Right ventricle myocardium superior (tissue), 1 donor: ENCODE measurements at regions not wholly inside any gene's neighbourhood (a gene's known extent, or its start where the extent isn't known, plus 50 kb on each side); places are given as distances from the start of the nearest gene placed in this dataset.

Experiments used
- ATAC-seq: fragments of 200-7000 bp; cut with Tn5 transposase; one replicate; pipeline ENCODE4 v1.9.1; 2020; ENCODE audit warnings: mild to moderate bottlenecking; ENCODE audit not compliant: poor library complexity
- DNase-seq: peaks from one replicate; pipeline ENCODE4 v3.0.0-alpha.2; 2020
- intact Hi-C: fragments of 100-400 bp; cut with DNase I; formaldehyde crosslinking; loops from one replicate; pipeline ENCODE4 v1.11.2; 2022
- donor health status: DM: no; HTN: yes; CAD: no; lungs with severe emphysema.

GRCh38 chr14:61889914-61890351 lies 127.7 kb downstream of the SNAPC1 start:
- intact Hi-C loops: loop anchor here (10.0 kb wide), 1 partner anchor 235 kb away; no protein-coding TSS in a partner anchor
- DNase-seq (no peak), ATAC-seq (no peak)

GRCh38 chr14:61891170-61891569 lies 128.9 kb downstream of the SNAPC1 start:
- intact Hi-C loops: loop anchor here (10.0 kb wide), 1 partner anchor 234 kb away; no protein-coding TSS in a partner anchor
- no peak for ATAC-seq
- DNase-seq: no peak

DNA sequence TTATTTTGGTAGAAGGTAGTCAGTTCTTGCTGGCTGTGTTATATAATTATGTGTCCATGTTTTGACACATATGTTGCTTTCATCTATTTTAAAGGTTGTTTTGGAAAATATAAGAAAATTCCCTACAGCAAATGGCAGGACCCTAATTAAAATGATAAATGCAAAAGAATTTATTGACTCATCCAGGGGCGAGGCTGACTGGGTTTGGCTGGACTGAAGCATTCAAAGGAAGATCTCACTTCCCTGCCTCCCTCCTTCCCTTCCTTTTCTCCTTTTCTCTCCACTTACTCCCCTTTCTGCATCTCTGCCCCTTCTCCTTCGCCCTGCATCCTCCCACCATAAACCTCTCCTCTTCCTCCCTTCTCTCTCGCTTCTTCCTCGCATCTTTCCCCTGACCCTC lies 129.6 kb downstream of the SNAPC1 start:
- DNase-seq (no peak), ATAC-seq (no peak)
- intact Hi-C loops: loop anchor here (10.0 kb wide), 1 partner anchor 233 kb away; no protein-coding TSS in a partner anchor

DNA sequence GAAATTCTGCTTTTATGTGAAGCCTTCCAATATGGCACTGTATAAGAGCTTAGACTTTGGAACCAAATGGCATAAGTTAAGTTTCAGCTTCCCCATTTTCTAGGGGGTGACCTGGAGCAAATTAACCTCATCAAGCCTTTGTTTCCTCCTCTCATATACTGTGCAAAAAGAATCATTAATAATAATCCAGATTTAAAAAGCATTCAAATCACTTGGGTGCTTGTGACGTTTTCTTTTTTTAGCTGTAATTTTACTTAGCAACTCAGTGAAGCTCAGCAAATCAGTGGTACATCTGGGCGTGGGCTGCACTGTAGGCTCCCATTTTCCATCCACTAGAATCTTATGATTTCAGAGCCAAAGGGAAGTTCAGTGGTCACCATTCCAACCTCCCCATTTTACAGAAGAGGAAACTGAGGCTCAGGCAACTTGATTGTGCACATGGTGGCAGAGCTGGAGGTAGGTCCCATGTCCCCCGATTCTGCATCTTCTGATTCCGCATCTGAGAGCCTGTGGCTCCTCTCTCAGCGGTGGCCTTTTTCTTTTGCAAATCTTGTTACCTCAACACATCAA lies 131.2 kb downstream of the SNAPC1 start:
- DNase-seq (no peak), ATAC-seq (no peak)
- intact Hi-C loops: loop anchor here (10.0 kb wide), 1 partner anchor 231 kb away; no protein-coding TSS in a partner anchor

GRCh38 chr14:61894452-61895077 lies 132.3 kb downstream of the SNAPC1 start:
- intact Hi-C loops: loop anchor here (10.0 kb wide), 1 partner anchor 230 kb away; no protein-coding TSS in a partner anchor
- ATAC-seq (peak; percentile 69), DNase-seq (peak; percentile 56)

GRCh38 chr14:61897300-61897699 lies 135.1 kb downstream of the SNAPC1 start:
- DNase-seq (no peak), ATAC-seq (no peak)
- intact Hi-C loops: loop anchor here (10.0 kb wide), 1 partner anchor 228 kb away; no protein-coding TSS in a partner anchor

GRCh38 chr14:61898568-61898967 lies 136.3 kb downstream of the SNAPC1 start:
- DNase-seq (no peak), ATAC-seq (no peak)
- intact Hi-C loops: loop anchor here (10.0 kb wide), 1 partner anchor 226 kb away; no protein-coding TSS in a partner anchor

DNA sequence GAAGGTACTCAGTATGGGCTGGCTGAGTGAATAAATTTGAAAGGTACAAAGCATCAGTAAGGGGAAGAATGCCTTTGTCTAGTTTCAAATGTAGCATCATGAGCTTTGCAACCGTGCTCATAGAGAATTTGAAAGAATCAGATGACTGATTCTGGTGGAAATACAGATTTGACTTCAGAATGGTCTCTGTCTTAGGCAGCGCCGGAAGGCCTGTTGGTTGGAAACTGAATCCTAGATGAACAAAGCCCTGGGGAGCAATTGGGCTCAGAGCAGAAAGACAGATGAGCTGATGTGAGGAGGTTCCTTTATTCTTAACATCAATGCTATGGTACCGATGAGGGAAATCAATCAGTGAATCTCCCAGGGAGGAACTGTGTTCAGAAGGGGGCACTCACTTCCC lies 137.3 kb downstream of the SNAPC1 start:
- no peak for ATAC-seq
- DNase-seq: no peak
- intact Hi-C loops: loop anchor here (10.0 kb wide), 1 partner anchor 225 kb away; no protein-coding TSS in a partner anchor

DNA sequence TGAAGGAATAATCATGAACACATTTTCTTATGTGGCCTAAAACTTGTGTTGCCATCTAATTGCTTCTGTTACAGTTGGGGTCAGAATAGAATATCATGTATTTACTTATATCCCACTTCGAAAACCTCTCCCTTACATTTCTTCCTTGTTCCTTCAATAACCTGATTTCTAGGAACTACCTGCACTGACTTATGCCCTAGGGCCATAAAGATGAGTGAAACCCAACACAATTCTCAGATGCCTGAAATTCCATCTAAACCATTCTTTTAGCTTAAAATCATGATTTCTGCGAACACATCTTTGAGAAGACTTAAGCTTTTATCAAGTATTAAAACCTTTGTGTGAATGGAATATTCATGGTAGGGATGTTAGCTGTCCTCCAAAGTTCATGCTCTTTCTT lies 142.7 kb downstream of the SNAPC1 start:
- no peak for ATAC-seq
- intact Hi-C loops: no loop called here
- DNase-seq: no peak

DNA sequence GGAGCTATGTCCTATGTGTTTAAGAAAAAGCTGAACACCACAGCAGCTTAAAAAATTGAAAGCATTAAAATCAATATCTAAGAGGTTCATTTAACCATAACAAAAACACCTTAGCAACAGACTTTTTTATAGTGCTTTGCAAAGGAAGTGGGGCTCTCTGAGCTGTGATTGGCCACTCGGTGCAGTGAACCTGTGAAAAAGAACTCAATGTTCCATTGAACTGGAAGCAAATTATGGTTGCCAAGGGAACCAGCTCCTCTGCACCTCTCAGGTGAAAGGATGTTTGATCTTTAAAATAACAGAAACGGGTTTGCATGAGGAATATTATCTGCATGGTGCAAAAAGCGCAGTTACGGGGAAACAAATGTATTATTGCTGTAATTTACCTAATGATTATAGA lies 149.4 kb downstream of the SNAPC1 start:
- DNase-seq: no peak
- no peak for ATAC-seq
- intact Hi-C loops: no loop called here

DNA sequence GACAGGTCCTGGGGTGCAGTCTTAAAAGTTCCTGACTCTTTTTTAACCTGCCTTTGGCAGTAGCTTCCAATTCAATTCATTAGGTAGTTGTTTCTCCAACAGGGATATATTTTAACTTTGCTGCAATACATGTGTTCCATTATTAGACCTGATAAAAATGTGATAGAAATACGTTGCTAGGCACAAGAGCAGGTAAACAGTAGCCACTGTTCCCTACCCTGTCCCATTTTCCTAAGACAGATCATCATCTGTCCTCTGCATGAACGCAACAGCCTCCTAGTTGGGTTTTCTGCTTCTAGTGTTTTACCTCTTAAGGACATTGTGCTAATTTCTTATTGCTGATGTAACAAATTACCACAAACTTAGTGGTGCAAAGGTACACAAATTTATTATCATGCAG lies 156.8 kb downstream of the SNAPC1 start:
- intact Hi-C loops: no loop called here
- ATAC-seq (peak; percentile 61), DNase-seq (no peak)

- ATAC-seq: no peak
- intact Hi-C loops: no loop called here
- DNase-seq: no peak
These were observed 161.1 kb downstream of the SNAPC1 start for GRCh38 chr14:61923348-61923747.

GRCh38 chr14:61925043-61925442 lies 162.8 kb downstream of the SNAPC1 start:
- ATAC-seq (no peak), DNase-seq (no peak)
- intact Hi-C loops: no loop called here

DNA sequence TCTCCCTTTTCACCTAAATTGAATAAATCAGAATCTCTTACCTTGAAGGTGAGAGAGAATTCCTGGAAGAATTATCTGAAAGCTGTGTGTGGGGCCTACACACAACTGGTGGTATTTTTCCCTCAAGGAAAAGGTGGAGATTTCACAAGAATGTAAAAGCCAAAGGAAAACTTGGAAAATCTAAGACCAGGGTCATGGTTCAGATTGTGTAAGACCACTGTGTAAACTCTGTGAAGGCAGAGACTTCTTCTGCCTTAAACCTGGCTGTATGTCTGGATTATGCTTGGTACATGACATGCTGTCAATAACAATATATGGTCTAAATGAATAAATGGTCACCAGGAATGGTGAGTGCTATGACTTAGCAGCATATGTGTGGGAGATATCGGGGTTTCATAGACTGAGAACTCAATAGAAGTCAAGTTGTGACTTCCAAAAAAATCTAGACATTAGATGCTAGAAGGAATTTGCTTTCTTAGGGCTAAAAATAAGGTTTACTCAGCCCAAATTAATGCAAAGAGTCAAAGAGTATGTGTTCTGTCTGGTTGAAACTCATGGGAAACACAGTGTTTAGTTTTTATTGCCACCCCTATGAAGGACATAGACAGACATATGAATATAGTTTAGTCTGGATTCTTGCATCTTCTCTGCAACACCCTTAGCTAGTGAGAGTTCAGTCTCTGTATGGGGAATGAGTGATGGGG lies 163.7 kb downstream of the SNAPC1 start:
- no peak for DNase-seq
- no peak for ATAC-seq
- intact Hi-C loops: no loop called here

DNA sequence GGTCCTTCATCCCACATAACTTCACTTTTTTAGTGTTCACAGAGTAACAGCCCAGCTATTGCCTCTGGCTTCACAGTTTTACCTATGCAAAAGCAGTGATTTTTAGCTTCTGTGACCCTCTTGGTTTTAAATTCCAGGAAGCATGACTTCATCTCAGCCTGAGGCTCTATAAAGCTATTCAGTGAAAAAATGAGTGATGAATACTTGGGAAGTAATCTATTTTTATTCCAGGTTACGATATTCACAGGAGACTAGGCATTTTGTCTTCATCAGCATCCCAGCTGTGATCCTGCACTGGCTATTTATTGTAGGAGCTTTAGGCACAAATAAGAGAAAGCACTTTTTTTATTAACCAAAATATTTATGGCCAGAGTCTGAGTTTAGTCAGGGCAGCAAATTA lies 164.8 kb downstream of the SNAPC1 start:
- DNase-seq: no peak
- intact Hi-C loops: no loop called here
- no peak for ATAC-seq

- DNase-seq (no peak), ATAC-seq (no peak)
- intact Hi-C loops: no loop called here
These were observed 165.3 kb downstream of the SNAPC1 start for GRCh38 chr14:61927520-61927919.

- no peak for DNase-seq
- intact Hi-C loops: no loop called here
- no peak for ATAC-seq
These were observed 166.1 kb downstream of the SNAPC1 start for GRCh38 chr14:61928300-61928699.

DNA sequence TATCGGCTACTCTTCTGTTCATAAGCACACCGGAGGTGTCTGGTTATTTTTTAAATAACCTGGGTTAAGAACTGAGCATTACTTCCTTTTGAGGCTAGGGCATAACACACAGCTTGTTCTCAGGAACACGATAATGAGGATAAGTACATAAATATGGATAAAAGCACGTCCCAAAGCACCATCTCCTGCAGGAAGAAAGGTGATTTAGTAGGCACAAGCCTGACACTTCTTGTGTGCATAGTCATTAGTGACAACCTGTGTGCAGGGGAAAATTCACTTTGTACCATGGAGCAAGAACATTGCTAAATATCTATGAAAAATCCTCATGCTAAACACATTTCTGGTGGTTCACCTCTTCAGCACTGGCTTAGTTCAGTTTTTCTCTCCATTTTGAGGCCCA lies 166.5 kb downstream of the SNAPC1 start:
- ATAC-seq (no peak), DNase-seq (no peak)
- intact Hi-C loops: no loop called here

GRCh38 chr14:61929651-61930050 lies 167.4 kb downstream of the SNAPC1 start:
- intact Hi-C loops: no loop called here
- DNase-seq (no peak), ATAC-seq (no peak)
